Subcutaneous abdominal adipose tissue (tissue), 5 donors: ENCODE measurements at regions not wholly inside any gene's neighbourhood (a gene's known extent, or its start where the extent isn't known, plus 50 kb on each side); places are given as distances from the start of the nearest gene placed in this dataset.

ENCODE experiments used
- H3K27ac ChIP-seq: one replicate; pipeline ENCODE4 v1.7.0; 2013; ENCODE audit warnings: low read depth, mild to moderate bottlenecking, inconsistent platforms, low read length, moderate library complexity
- H3K27me3 ChIP-seq, 5 donors: one replicate each; pipeline ENCODE4 v1.7.0; 2013; ENCODE audit warnings: low read length in 5 of 5, inconsistent platforms in 1 of 5; ENCODE audit not compliant: control insufficient read depth in 5 of 5, insufficient read depth in 4 of 5
- H3K36me3 ChIP-seq, 5 donors: one replicate each; pipeline ENCODE4 v1.7.0; 2013; ENCODE audit warnings: low read length in 5 of 5; ENCODE audit not compliant: control insufficient read depth in 5 of 5, insufficient read depth in 5 of 5
- H3K4me1 ChIP-seq, 5 donors: one replicate each; pipeline ENCODE4 v1.7.0; 2013; ENCODE audit warnings: low read length in 5 of 5, mild to moderate bottlenecking in 3 of 5, moderate library complexity in 1 of 5; ENCODE audit not compliant: control insufficient read depth in 5 of 5, insufficient read depth in 5 of 5
- H3K4me3 ChIP-seq, 5 donors: one replicate each; pipeline ENCODE4 v1.7.0; 2013; ENCODE audit warnings: low read length in 5 of 5, low read depth in 1 of 5
- H3K9ac ChIP-seq, 5 donors: one replicate each; pipeline ENCODE4 v1.7.0; 2013; ENCODE audit warnings: low read length in 5 of 5, mild to moderate bottlenecking in 4 of 5, moderate library complexity in 3 of 5
- H3K9me3 ChIP-seq, 5 donors: one replicate each; pipeline ENCODE4 v1.7.0; 2013; ENCODE audit warnings: low read length in 5 of 5; ENCODE audit not compliant: control insufficient read depth in 5 of 5
- donor health status: healthy.
- donor health status: healthy.
- donor health status: healthy.
- donor health status: healthy.
- donor health status: healthy.

DNA sequence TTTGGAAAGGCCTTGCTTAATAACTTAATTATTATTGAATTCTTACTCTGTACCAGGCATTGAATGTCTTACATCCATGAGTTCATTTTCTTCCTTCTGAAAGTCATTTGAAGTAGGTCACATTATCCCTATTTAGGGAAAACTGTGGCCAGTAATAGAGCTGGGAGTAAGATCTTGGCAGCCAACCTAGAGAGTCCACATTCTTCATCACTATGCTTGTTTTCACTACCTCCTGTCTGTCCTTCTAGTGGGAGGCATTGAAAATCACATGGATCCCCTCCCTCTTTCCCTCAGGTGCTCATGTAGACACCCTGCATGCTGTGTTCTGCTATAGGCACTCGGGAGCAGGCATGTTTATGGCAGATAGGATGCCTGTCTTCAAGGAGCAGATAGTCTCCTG is 154.9 kb downstream of the EBLN2 start:
- no peak overlapping the region for H3K4me3 ChIP-seq
- no peaks in the 10 kb centered on the region for H3K27me3 ChIP-seq
- H3K36me3 ChIP-seq = no peaks in the 10 kb centered on the region
- H3K4me1 ChIP-seq = peaks cover 0 to 3% (median 0%) of the 10 kb centered on the region in 5 donors
- no peaks in the 10 kb centered on the region for H3K9me3 ChIP-seq
- no peak overlapping the region for H3K27ac ChIP-seq
- H3K9ac ChIP-seq = no peak overlapping the region

DNA sequence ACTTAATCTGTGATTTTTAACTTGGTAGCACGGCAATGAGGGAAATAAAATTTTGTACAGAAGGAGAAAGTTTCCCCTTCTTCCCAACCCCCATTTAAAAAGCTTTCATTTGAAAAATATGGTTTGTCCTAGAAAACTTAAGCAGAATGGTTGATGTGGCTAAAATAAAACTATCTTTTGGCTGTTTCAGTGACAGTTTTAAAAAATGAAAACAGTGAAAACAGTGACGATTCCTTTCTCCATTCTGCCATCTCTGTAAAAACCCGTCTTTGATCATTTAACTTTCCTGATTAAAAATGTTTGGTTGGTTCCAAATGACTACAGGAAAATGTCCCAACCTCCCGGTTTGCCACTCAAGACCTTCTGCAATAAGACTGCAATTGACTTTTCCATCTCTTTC is 160.7 kb downstream of the EBLN2 start:
- H3K27ac ChIP-seq = no peak overlapping the region
- H3K27me3 ChIP-seq = peaks cover 0 to 3% (median 0%) of the 10 kb centered on the region in 5 donors
- H3K9ac ChIP-seq = no peak overlapping the region
- no peaks in the 10 kb centered on the region for H3K36me3 ChIP-seq
- no peak overlapping the region for H3K4me3 ChIP-seq
- no peaks in the 10 kb centered on the region for H3K9me3 ChIP-seq
- H3K4me1 ChIP-seq = no peaks in the 10 kb centered on the region

DNA sequence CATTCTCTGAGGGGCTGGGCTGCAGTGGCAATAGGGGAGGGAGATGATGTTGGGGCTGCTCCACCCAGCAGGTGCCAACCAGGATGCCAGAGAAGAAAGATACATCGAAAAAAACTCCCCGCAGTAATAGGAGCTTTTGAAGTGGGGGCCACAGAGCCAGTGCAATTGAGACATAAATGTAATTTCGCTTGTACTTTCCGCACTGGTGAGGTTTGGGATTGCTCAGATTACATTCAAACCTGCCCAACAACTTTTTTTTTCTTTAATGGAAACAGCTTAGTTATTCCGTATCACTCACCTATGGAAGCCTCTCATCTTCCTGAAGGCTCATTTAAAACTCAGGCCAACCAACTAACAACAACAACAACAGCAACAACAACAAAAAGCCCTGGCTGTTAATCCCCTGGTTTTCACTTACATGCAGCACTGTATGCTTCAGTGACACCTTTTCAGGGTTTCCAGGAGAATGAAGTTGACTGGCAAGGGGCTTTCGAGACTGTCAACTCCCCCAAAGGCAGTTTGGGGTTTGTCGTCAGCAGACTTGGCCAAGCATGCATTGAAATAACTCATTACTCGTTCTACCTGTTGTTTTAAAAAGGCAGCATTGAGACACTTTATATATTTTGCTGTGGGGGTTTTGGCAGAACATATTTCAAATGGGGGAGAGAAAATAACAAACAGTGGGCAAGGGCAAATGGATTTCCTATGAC is 163.8 kb downstream of the EBLN2 start:
- no peaks in the 10 kb centered on the region for H3K9me3 ChIP-seq
- H3K4me3 ChIP-seq = no peak overlapping the region
- no peaks in the 10 kb centered on the region for H3K36me3 ChIP-seq
- H3K4me1 ChIP-seq = no peaks in the 10 kb centered on the region
- H3K27ac ChIP-seq = no peak overlapping the region
- H3K9ac ChIP-seq = no peak overlapping the region
- H3K27me3 ChIP-seq = peaks cover 0 to 3% (median 0%) of the 10 kb centered on the region in 5 donors

DNA sequence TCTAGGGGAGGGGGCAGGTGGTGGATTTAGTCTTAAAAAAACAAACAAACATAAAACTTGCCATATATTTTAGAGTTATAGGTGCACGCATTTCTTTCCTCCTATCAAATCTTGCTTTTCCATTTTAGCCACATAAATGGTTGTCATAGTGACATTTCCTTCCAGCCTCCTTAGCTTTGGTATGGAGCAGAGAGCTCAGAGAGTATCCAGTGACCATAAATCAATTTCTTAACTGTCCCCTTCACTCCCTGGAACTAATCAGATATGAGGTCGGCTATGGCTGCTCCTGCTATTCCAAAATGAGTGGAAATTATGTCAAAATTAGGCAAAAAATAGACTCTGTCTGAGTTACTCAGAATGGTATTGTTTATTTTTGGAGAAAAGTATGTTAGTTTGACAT is 164.5 kb downstream of the EBLN2 start:
- H3K27ac ChIP-seq = no peak overlapping the region
- H3K4me1 ChIP-seq = no peaks in the 10 kb centered on the region
- no peaks in the 10 kb centered on the region for H3K9me3 ChIP-seq
- H3K4me3 ChIP-seq = no peak overlapping the region
- H3K9ac ChIP-seq = no peak overlapping the region
- peaks cover 0 to 3% (median 0%) of the 10 kb centered on the region in 5 donors for H3K27me3 ChIP-seq
- H3K36me3 ChIP-seq = no peaks in the 10 kb centered on the region

DNA sequence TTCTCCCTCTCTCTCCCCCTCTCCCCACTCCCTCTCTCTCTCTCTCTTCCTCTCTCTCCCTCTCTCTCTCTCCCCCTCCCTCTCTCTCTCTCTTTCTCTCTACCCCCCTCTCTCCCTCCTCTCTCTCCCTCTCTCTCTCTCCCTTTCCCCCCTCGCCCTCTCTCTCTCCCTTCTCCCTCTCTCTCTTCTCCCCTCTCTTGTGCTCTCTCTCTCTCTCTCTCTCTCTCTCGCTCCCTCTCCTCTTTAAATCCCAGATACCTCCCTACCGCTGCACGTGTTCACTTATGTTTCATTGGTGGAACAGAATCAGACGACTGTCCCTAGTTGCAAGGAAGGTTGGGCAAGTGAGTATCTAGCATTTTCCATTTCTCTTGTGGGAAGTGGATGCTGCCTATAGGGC is 166.5 kb downstream of the EBLN2 start:
- H3K4me1 ChIP-seq = no peaks in the 10 kb centered on the region
- peaks cover 0 to 3% (median 0%) of the 10 kb centered on the region in 5 donors for H3K27me3 ChIP-seq
- H3K36me3 ChIP-seq = no peaks in the 10 kb centered on the region
- H3K9me3 ChIP-seq = no peaks in the 10 kb centered on the region
- no peak overlapping the region for H3K27ac ChIP-seq
- no peak overlapping the region for H3K9ac ChIP-seq
- H3K4me3 ChIP-seq = no peak overlapping the region

DNA sequence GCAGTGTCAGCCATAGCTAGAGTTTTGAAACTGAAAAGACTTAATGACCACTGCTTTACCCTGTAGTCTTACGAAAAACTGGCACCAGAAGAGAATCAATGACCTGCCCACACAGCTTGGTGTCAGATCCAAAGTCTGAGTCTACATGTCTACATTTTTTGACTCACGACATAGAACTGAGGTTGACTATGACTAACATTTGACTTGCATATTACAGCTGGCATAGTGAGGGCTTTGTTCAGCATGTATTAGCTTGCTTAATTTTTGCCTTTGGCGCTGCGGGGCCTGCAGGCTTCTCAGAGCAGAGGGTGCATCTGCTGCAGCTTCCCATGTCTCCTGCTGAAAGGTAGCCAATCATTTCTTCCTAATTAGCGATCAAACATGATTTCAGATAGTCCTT is 167.0 kb downstream of the EBLN2 start:
- Histone ChIP-seq H3K27ac (no peak overlapping the region), H3K27me3 (peaks cover 0 to 3% (median 0%) of the 10 kb centered on the region in 5 donors), H3K36me3 (no peaks in the 10 kb centered on the region), H3K4me3 (no peak overlapping the region), H3K9ac (no peak overlapping the region), H3K9me3 (no peaks in the 10 kb centered on the region), H3K4me1 (no peaks in the 10 kb centered on the region)

DNA sequence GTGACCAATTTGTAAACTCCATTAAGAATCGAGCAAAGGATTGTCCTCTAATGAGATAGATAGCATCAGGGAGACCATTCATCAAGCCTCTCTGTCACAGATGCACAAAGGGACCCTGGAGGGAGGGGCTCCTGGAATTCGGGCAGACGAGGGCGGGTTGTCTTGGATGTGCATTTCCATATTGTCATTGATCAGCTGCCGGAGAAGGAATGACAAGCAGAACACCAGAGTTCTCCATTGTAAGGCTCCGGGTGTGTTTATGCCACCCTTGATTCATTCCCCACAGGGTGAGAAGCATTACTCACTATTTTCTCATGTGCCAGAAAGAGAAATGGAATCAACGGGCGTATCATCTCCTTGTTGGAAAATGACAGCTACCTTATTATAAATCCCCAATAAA is 167.5 kb downstream of the EBLN2 start:
- Histone ChIP-seq H3K4me3 (no peak overlapping the region), H3K9me3 (no peaks in the 10 kb centered on the region), H3K9ac (no peak overlapping the region), H3K27ac (no peak overlapping the region), H3K27me3 (peaks cover 0 to under 1% (median 0%) of the 10 kb centered on the region in 5 donors), H3K4me1 (no peaks in the 10 kb centered on the region), H3K36me3 (no peaks in the 10 kb centered on the region)

DNA sequence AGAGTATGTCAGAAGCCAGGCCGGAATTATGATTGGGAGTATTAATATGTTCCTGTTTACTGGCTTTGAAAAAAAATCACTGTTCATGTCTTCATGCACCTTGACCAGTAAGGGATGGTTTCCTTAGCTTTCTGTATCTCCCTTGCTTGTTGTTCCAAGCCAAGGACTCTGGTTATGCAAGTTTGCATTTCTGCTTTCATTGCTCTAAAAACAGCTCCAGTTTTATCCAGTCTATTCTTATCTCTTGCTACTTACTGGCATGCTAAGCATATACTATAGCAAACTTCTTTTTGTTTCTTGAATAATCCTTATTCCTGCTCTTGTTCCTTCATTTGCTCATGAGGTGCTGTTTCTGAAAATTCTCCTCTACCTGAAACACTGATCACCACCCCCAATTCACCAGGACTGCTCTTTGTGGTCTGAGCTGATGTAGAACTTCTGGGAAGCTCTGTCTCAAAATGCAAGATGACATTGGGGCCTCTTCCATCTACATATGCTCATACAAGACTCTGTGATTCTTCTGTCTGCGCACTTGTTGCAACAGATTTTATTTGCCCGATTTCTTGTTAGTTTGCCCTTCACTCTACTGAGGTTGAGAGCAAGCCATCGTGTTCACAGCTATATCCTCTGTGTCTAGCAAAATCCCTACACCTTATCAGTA is 173.0 kb downstream of the EBLN2 start:
- no peak overlapping the region for H3K9ac ChIP-seq
- H3K27ac ChIP-seq = no peak overlapping the region
- H3K4me3 ChIP-seq = no peak overlapping the region
- H3K9me3 ChIP-seq = no peaks in the 10 kb centered on the region
- no peaks in the 10 kb centered on the region for H3K27me3 ChIP-seq
- H3K36me3 ChIP-seq = no peaks in the 10 kb centered on the region
- H3K4me1 ChIP-seq = no peaks in the 10 kb centered on the region

DNA sequence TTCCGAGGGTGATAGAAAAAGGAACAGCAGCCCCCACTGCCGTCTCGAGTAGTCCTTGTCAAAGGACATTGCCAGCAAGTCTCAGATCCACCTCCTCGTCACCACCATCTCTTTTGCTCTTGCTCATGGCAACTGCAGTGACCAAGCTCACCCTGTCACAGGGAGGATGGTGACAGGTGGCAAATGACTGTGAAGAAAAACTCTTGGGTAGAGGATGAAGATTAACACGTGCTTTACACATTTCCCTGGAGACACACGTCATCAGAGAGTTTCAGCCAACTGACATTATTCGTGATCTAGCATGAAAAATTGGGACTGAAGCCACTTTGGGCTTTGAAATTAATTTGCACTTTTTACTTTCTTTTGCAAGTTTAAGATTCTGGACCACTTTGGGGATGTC is 174.3 kb downstream of the EBLN2 start:
- H3K9ac ChIP-seq = no peak overlapping the region
- H3K27ac ChIP-seq = no peak overlapping the region
- no peaks in the 10 kb centered on the region for H3K36me3 ChIP-seq
- no peak overlapping the region for H3K4me3 ChIP-seq
- H3K9me3 ChIP-seq = no peaks in the 10 kb centered on the region
- no peaks in the 10 kb centered on the region for H3K4me1 ChIP-seq
- no peaks in the 10 kb centered on the region for H3K27me3 ChIP-seq

DNA sequence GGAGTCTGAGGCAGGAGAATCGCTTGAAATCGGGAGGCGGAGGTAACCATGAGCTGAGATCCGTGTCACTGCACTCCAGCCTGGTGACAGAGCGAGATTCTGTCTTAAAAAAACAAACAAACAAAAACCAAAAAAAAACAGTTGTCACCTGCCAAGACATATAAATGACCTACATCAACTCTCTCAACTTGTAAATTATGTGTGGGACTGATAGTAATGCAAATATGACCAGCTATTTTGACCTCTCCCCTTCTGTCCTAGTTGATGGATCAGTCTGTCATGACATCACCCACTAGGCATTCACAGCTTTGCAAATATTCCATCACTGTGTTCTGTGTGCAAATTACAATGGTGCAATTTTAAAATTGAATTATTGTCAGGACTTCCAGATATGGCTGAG is 175.4 kb downstream of the EBLN2 start:
- no peak overlapping the region for H3K9ac ChIP-seq
- H3K27me3 ChIP-seq = no peaks in the 10 kb centered on the region

More for the DNA sequence above, 175.4 kb downstream of the EBLN2 start:
- Histone ChIP-seq H3K4me3 (no peak overlapping the region), H3K27ac (no peak overlapping the region), H3K4me1 (no peaks in the 10 kb centered on the region), H3K9me3 (no peaks in the 10 kb centered on the region), H3K36me3 (no peaks in the 10 kb centered on the region)
